ENCODE measurements at regions not wholly inside any gene's neighbourhood (a gene's known extent, or its start where the extent isn't known, plus 50 kb on each side); places are given as distances from the start of the nearest gene placed in this dataset.

GRCh38 chr1:30342535-30343141 lies 380.7 kb downstream of the MATN1 start:
- Histone ChIP-seq H3K4me3 (ENCODE audit: control insufficient read depth in 2 of 3, extremely low read depth in 1 of 3, insufficient read depth in 2 of 3, low read depth in 1 of 3, low read length in 3 of 3) (no peak overlapping the region), H3K9me3 (ENCODE audit: control insufficient read depth, low read depth, low read length) (no peaks in the 10 kb centered on the region), H3K4me2 (ENCODE audit: control insufficient read depth, extremely low read depth, insufficient read depth, low read depth, low read length) (no peak overlapping the region), H4K20me1 (ENCODE audit: control insufficient read depth, extremely low read depth, insufficient read depth, low read length) (no peaks in the 10 kb centered on the region), H3K9ac (ENCODE audit: control insufficient read depth, extremely low read depth, insufficient read depth, low read length) (no peak overlapping the region), H3K79me2 (ENCODE audit: control insufficient read depth, insufficient read depth, low read length) (no peaks in the 10 kb centered on the region), H3K4me1 (ENCODE audit: control insufficient read depth, extremely low read depth, insufficient read depth, low read length) (no peaks in the 10 kb centered on the region), H2AFZ (ENCODE audit: control insufficient read depth, low read length) (no peak overlapping the region), H3K36me3 (ENCODE audit: control insufficient read depth in 2 of 2, extremely low read depth in 1 of 2, insufficient read depth in 2 of 2, low read length in 2 of 2) (no peaks in the 10 kb centered on the region), H3K27ac (ENCODE audit: control insufficient read depth, insufficient read depth, low read length) (no peak overlapping the region), H3K9me1 (ENCODE audit: control insufficient read depth, extremely low read depth, insufficient read depth, low read length) (no peaks in the 10 kb centered on the region), H3K27me3 (ENCODE audit: control insufficient read depth, extremely low read depth, insufficient read depth, low read length) (peaks cover 17% of the 10 kb centered on the region)
- DNase-seq (ENCODE audit: low read depth, low spot score) (no peak), FAIRE-seq (no peak)
- dilution Hi-C loops (cut with MboI; ENCODE audit: extremely low pct_ligation_motif_present, low sequenced_read_pairs): no loop called here
- no peak for TF ChIP-seq CTCF (optimal IDR thresholded peaks at IDR 0.05 in 1 of 3, IDR thresholded peaks at IDR 0.05 in 1 of 3, conservative IDR thresholded peaks at IDR 0.05 in 1 of 3; ENCODE audit: extremely low read depth in 1 of 3, insufficient read depth in 2 of 3, low read length in 3 of 3)
- TF ChIP-seq EZH2 (IDR thresholded peaks at IDR 0.05; ENCODE audit: low read length): no peak

- no peak for DNase-seq (ENCODE audit: low read depth, low spot score)
- no peaks in the 10 kb centered on the region for H3K36me3 ChIP-seq (ENCODE audit: control insufficient read depth in 2 of 2, extremely low read depth in 1 of 2, insufficient read depth in 2 of 2, low read length in 2 of 2)
- no peak overlapping the region for H3K27ac ChIP-seq (ENCODE audit: control insufficient read depth, insufficient read depth, low read length)
- H3K9me1 ChIP-seq (ENCODE audit: control insufficient read depth, extremely low read depth, insufficient read depth, low read length): no peaks in the 10 kb centered on the region
- dilution Hi-C loops (cut with MboI; ENCODE audit: extremely low pct_ligation_motif_present, low sequenced_read_pairs): no loop called here
- H3K27me3 ChIP-seq (ENCODE audit: control insufficient read depth, extremely low read depth, insufficient read depth, low read length): peaks cover 17% of the 10 kb centered on the region
- FAIRE-seq: no peak
- no peaks in the 10 kb centered on the region for H3K9me3 ChIP-seq (ENCODE audit: control insufficient read depth, low read depth, low read length)
- H3K4me3 ChIP-seq (ENCODE audit: control insufficient read depth in 2 of 3, extremely low read depth in 1 of 3, insufficient read depth in 2 of 3, low read depth in 1 of 3, low read length in 3 of 3): no peak overlapping the region
- TF ChIP-seq CTCF (optimal IDR thresholded peaks at IDR 0.05 in 1 of 3, IDR thresholded peaks at IDR 0.05 in 1 of 3, conservative IDR thresholded peaks at IDR 0.05 in 1 of 3; ENCODE audit: extremely low read depth in 1 of 3, insufficient read depth in 2 of 3, low read length in 3 of 3) (peak in 2 of 3 experiments; percentile 26 to 39), EZH2 (IDR thresholded peaks at IDR 0.05; ENCODE audit: low read length) (no peak)
- H3K4me2 ChIP-seq (ENCODE audit: control insufficient read depth, extremely low read depth, insufficient read depth, low read depth, low read length): no peak overlapping the region
- H3K9ac ChIP-seq (ENCODE audit: control insufficient read depth, extremely low read depth, insufficient read depth, low read length): no peak overlapping the region
- no peaks in the 10 kb centered on the region for H4K20me1 ChIP-seq (ENCODE audit: control insufficient read depth, extremely low read depth, insufficient read depth, low read length)
- H3K79me2 ChIP-seq (ENCODE audit: control insufficient read depth, insufficient read depth, low read length): no peaks in the 10 kb centered on the region
- H2AFZ ChIP-seq (ENCODE audit: control insufficient read depth, low read length): no peak overlapping the region
- H3K4me1 ChIP-seq (ENCODE audit: control insufficient read depth, extremely low read depth, insufficient read depth, low read length): no peaks in the 10 kb centered on the region
Measured at GRCh38 chr1:30340934-30341333, 382.5 kb downstream of the MATN1 start.

All from keratinocyte (primary cell).